GM12872 (cell line): ENCODE measurements at regions not wholly inside any gene's neighbourhood (a gene's known extent, or its start where the extent isn't known, plus 50 kb on each side); places are given as distances from the start of the nearest gene placed in this dataset.

Source experiments
- CTCF ChIP-seq: IDR thresholded peaks from 3 replicates; pipeline ENCODE4 v1.5.1; 2011; ENCODE audit warnings: low read depth, mild to moderate bottlenecking, low read length, moderate library complexity; ENCODE audit not compliant: insufficient read depth

GRCh38 chr12:75923964-75924666 lies 107.5 kb downstream of the PHLDA1 start:
- no peak for TF ChIP-seq CTCF

- no peak for TF ChIP-seq CTCF
Observed at GRCh38 chr12:75922944-75923642, 108.5 kb downstream of the PHLDA1 start.

GRCh38 chr12:75921622-75922289 lies 109.8 kb downstream of the PHLDA1 start:
- TF ChIP-seq CTCF: no peak

- no peak for TF ChIP-seq CTCF
Observed at GRCh38 chr12:75917715-75918114, 113.9 kb downstream of the PHLDA1 start.

GRCh38 chr12:75917083-75917482 lies 114.5 kb downstream of the PHLDA1 start:
- no peak for TF ChIP-seq CTCF

GRCh38 chr12:75913502-75914351 lies 117.8 kb downstream of the PHLDA1 start:
- TF ChIP-seq CTCF: no peak
